Cardiac muscle cell (in vitro differentiated cells and primary cell): ENCODE measurements at regions not wholly inside any gene's neighbourhood (a gene's known extent, or its start where the extent isn't known, plus 50 kb on each side); places are given as distances from the start of the nearest gene placed in this dataset.
A peak's percentile ranks its signal among the peaks of the same experiment; 100 is the strongest.
"Not testable (repeated sequence)": the region's sequence is repeated elsewhere in the genome, so short reads cannot be mapped to it uniquely, and the experiment has no call there.

Experiments used
- DNase-seq, 2 donors: peaks; one replicate each; pipeline versions ENCODE4 v3.0.0 to v3.0.0-alpha.2; 2010 to 2017; ENCODE audit warnings: low read depth in 1 of 2, low spot score in 1 of 2
- H3K27ac ChIP-seq: fragments of 200-600 bp; sonication (generic); 2 replicates; pipeline ENCODE4 v1.5.1; 2016
- H3K27me3 ChIP-seq: fragments of 200-600 bp; sonication (generic); 2 replicates; pipeline ENCODE4 v1.6.0; 2016; ENCODE audit warnings: control low read depth
- H3K36me3 ChIP-seq: fragments of 200-600 bp; sonication (generic); 2 replicates; pipeline ENCODE4 v1.5.1; 2016; ENCODE audit warnings: control low read depth
- H3K4me1 ChIP-seq: fragments of 200-600 bp; sonication (generic); 2 replicates; pipeline ENCODE4 v1.8.1; 2017; ENCODE audit warnings: low read depth, mild to moderate bottlenecking, mixed run types
- H3K4me3 ChIP-seq: fragments of 200-600 bp; sonication (generic); 2 replicates; pipeline ENCODE4 v1.5.1; 2016; ENCODE audit warnings: mild to moderate bottlenecking
- H3K9me3 ChIP-seq: fragments of 200-600 bp; sonication (generic); 2 replicates; pipeline ENCODE4 v1.5.1; 2017; ENCODE audit warnings: low read depth, mild to moderate bottlenecking, control low read depth
- CTCF ChIP-seq: IDR thresholded peaks from 2 replicates; pipeline ENCODE4 v1.5.1; 2012; ENCODE audit warnings: low read depth, mild to moderate bottlenecking, low read length

- Histone ChIP-seq H3K9me3 (no peaks in the 10 kb centered on the region), H3K4me1 (peaks cover 16% of the 10 kb centered on the region), H3K36me3 (no peaks in the 10 kb centered on the region), H3K4me3 (no peak overlapping the region), H3K27ac (no peak overlapping the region), H3K27me3 (no peaks in the 10 kb centered on the region)
- no peak for DNase-seq
- TF ChIP-seq CTCF = no peak
Measured at GRCh38 chr1:87432685-87433084, 104.0 kb downstream of the LMO4 start.

- H3K36me3 ChIP-seq, H3K27ac ChIP-seq, DNase-seq, H3K27me3 ChIP-seq, H3K4me3 ChIP-seq, H3K9me3 ChIP-seq: not testable (repeated sequence)
- H3K4me1 ChIP-seq = peaks cover 19% of the 10 kb centered on the region
Measured at GRCh38 chr1:87433101-87433500, 104.4 kb downstream of the LMO4 start.

- no peak overlapping the region for H3K4me3 ChIP-seq
- H3K9me3 ChIP-seq = no peaks in the 10 kb centered on the region
- H3K27me3 ChIP-seq = no peaks in the 10 kb centered on the region
- no peaks in the 10 kb centered on the region for H3K36me3 ChIP-seq
- TF ChIP-seq CTCF = no peak
- peaks cover 19% of the 10 kb centered on the region for H3K4me1 ChIP-seq
- no peak overlapping the region for H3K27ac ChIP-seq
- peak in 1 of 2 donors; percentile 92 for DNase-seq
Measured at GRCh38 chr1:87435484-87435883, 106.8 kb downstream of the LMO4 start.

- peaks cover 19% of the 10 kb centered on the region for H3K4me1 ChIP-seq
- H3K36me3 ChIP-seq, H3K27me3 ChIP-seq, H3K4me3 ChIP-seq, H3K27ac ChIP-seq, H3K9me3 ChIP-seq: not testable (repeated sequence)
- peak in 1 of 2 donors; percentile 75 for DNase-seq
Measured at GRCh38 chr1:87436115-87436514, 107.4 kb downstream of the LMO4 start.

GRCh38 chr1:87436534-87436933 lies 107.9 kb downstream of the LMO4 start:
- DNase-seq = peak; percentile 23 to 75
- Histone ChIP-seq H3K4me3 (no peak overlapping the region), H3K27ac (no peak overlapping the region), H3K9me3 (no peaks in the 10 kb centered on the region), H3K27me3 (no peaks in the 10 kb centered on the region), H3K36me3 (no peaks in the 10 kb centered on the region), H3K4me1 (peaks cover 19% of the 10 kb centered on the region)
- TF ChIP-seq CTCF = no peak

GRCh38 chr1:87437663-87438295 lies 109.1 kb downstream of the LMO4 start:
- DNase-seq = no peak
- no peaks in the 10 kb centered on the region for H3K27me3 ChIP-seq
- H3K9me3 ChIP-seq = no peaks in the 10 kb centered on the region
- H3K27ac ChIP-seq = no peak overlapping the region
- H3K4me3 ChIP-seq = no peak overlapping the region
- no peaks in the 10 kb centered on the region for H3K36me3 ChIP-seq
- H3K4me1 ChIP-seq = peaks cover 19% of the 10 kb centered on the region
- TF ChIP-seq CTCF = no peak

GRCh38 chr1:87439821-87440220 lies 111.1 kb downstream of the LMO4 start:
- Histone ChIP-seq H3K36me3 (no peaks in the 10 kb centered on the region), H3K27ac (no peak overlapping the region), H3K9me3 (no peaks in the 10 kb centered on the region), H3K4me1 (peaks cover 19% of the 10 kb centered on the region), H3K27me3 (no peaks in the 10 kb centered on the region), H3K4me3 (no peak overlapping the region)
- DNase-seq = no peak
- no peak for TF ChIP-seq CTCF
